HG03175 (cell line): ENCODE measurements at regions not wholly inside any gene's neighbourhood (a gene's known extent, or its start where the extent isn't known, plus 50 kb on each side); places are given as distances from the start of the nearest gene placed in this dataset.
"Not testable (repeated sequence)": the region's sequence is repeated elsewhere in the genome, so short reads cannot be mapped to it uniquely, and the experiment has no call there.

Experiments used
- ATAC-seq: cut with Tn5 transposase; IDR thresholded peaks from one replicate; pipeline ENCODE4 v1.9.1; 2021; ENCODE audit warnings: mild to moderate bottlenecking, moderate library complexity; ENCODE audit not compliant: unreplicated experiment

- ATAC-seq: no peak
These were observed 109.4 kb upstream of the KCNG1 start for GRCh38 chr20:51132279-51132678.

GRCh38 chr20:51131811-51132210 lies 108.9 kb upstream of the KCNG1 start:
- ATAC-seq: no peak

GRCh38 chr20:51129147-51129776 lies 106.4 kb upstream of the KCNG1 start:
- ATAC-seq: no peak

DNA sequence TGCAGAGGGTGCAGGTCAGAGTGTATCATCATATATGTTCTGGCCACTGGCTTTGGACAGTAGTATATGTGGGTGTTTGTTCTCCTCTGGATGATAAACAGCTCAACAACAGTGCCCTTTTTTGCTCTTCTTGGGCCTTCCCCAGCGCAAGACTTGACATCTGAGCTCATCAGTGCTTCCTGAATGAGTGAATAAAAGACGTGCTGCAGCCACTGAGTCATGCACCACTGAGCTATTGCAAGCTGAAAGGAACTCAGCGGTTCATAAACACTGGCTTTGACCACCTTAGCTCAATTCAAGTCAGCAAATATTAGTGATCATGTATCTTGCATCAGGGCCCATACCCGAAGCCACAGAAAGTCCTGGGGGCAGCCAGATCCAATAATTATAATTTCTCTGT lies 105.3 kb upstream of the KCNG1 start:
- ATAC-seq: no peak

DNA sequence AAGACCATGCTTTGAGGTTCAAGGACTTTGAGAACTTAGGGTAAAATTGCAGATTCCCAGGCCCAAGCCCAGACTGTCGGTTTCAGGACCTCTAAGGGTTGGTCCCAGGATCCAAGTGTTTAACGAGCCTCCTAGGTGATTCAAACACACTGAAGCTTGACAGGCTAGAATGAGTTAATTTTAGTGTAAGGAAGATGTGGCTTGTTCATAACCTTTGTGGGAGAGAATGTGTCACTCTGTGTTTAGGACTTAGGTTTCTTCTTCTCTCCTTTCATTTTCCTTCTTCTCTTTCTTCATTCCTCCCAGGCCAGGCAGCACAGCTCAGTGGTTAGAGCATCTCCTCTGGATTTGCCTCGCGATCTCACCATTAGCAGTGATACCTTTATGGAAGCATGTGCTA lies 104.8 kb upstream of the KCNG1 start:
- no peak for ATAC-seq

DNA sequence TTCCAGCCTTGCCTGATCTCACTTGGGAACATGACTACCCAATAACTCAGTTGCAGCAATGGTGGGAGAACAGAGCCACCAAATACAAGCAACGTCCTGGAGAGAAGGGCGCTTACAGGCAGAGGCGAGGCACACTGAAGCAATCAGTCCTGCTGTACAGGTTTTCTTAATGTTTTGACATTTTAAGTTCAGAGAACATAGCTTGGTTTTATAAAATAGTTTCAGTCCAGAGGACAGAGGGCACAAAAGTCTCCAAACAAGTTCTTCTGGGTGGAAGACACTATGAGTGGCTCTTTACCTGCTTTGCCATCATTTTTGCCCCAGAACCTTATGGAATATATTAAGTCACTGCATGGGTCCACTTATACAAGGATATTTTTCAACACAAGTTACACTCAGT lies 103.4 kb upstream of the KCNG1 start:
- ATAC-seq: no peak

DNA sequence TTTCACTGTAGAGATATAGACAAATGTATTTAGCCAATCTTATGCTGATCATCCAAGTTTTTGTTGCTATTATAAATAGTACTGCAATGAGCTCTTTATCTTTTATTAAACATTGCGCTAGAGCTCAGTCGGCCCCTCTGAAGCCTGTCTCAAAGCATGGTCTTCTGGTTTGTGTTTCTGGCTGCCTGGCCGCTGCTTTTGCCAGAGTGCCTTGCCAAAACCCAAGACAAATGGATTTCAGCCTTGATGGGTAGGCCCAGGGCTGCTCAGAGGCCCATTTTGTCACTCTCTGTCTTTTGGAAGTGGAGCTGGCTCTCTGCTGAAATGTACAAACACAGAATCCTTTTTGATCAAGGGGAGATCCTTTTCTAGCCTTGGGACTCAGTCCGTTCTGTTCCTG lies 102.9 kb upstream of the KCNG1 start:
- ATAC-seq: no peak

DNA sequence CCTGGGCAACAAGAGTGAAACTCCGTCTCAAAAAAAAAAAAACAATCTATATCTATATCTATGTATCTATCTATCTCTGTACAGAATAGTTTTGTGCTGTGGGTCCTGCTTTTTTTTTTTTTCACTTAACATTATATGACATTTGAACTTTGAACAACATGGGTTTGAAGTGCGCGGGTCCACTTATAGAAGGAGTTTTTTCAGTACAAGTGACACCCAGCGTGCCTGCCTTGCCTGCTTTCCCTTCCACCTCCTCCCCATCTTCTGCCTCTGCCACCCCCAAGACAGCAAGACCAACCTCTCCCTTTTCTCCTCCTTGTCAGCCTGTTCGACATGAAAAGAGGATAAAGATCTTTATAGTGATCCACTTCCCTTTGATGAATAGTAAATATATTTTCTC lies 102.2 kb upstream of the KCNG1 start:
- ATAC-seq: no peak

DNA sequence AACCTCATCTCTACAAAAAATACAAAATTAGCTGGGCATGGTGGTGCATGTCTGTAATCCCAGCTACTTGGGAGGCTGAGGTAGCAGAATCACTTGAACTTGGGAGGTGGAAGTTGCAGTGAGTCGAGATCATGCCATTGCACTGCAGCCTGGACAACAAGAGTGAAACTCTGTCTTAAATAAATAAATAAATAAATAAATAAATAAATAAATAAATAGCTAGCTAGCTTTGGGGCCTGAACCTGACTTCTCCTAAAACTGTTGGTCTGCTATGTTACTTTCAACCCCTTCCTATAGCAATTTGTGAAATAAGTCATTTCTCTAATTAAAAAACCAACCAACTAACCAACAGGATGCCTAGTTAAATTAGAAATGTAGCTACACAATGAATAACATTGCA lies 101.0 kb upstream of the KCNG1 start:
- ATAC-seq: not testable (repeated sequence)

GRCh38 chr20:51122931-51123658 lies 100.2 kb upstream of the KCNG1 start:
- no peak for ATAC-seq

- ATAC-seq: no peak
These were observed 99.0 kb upstream of the KCNG1 start for GRCh38 chr20:51121901-51122412.

DNA sequence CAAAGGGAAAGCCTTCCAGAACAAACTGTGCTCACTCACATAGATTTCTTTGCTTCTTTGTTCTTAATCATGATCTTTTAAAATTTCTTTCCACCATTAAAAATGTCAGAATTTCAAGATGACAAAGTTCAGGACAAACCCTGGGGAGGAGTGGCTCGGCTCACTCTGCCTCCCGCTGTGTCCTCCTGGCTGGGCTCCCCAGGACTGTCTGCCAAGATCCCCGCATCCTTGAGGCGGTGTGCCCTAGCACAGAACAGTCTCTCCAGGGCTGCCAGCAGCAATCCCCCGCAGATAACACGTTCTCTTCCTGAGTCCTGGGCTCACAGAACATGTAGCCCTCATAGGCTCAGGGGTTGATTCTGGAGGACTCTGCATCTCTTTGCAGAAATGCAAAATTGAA lies 98.4 kb upstream of the KCNG1 start:
- ATAC-seq: no peak

DNA sequence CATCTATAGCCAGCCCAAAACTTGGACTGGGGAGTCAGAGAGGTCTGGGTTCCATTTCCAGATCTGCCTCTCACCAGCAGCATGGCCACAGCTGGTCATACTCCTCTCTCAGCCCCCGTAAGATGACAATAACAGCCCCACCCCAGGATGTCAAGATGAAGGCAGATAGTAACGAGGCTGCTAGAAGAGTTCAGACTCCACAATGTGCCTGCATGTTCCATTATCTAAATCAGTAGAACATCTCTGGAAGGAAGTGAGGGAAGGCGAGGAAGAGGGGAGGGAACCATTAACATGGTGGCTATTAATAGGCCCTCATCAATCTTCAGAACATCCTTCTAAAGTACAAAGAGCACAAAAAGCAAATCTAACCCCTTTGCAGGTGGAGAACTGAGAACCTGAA lies 98.0 kb upstream of the KCNG1 start:
- no peak for ATAC-seq

DNA sequence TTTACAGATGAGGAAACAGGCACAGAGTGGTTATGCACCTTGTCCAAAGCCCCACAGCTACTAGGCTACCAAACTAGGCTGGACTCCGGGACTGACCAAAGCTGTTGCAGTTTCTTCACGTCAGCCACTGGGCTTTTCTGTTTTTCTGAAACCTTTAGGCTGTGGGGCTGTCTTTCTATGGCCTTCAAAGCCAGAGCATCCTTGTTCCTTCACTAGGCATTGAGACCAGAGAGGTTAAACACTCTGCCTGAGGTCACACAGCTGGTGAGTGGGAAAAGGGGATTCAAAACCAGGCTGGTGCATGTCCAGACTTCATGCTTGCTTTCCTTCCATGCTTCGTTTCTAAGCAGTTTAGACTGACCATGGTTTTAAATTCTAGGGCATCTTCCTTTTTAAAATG lies 97.5 kb upstream of the KCNG1 start:
- no peak for ATAC-seq

- ATAC-seq: no peak
These were observed 97.0 kb upstream of the KCNG1 start for GRCh38 chr20:51119914-51120313.

- no peak for ATAC-seq
These were observed 96.1 kb upstream of the KCNG1 start for GRCh38 chr20:51118985-51119527.

DNA sequence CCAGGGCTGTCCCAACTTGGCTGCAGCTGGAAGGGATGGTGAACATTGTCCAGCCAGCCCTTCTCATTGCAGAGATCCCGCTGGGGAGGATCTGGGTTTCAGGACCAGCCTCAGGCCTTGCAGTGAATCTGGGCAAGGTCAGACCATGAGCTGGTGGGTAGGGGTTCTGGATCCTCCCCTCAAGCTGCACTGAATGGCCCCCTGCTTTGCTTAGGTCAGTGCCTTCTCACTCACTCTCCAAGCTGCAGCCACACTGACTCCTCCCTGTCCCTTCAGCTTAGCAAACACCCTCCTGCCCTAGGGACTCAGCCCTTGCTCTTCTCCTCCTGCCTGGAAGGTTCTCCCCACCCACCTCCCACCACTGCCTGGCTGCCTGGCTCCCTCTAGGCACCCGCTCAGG lies 95.3 kb upstream of the KCNG1 start:
- no peak for ATAC-seq

DNA sequence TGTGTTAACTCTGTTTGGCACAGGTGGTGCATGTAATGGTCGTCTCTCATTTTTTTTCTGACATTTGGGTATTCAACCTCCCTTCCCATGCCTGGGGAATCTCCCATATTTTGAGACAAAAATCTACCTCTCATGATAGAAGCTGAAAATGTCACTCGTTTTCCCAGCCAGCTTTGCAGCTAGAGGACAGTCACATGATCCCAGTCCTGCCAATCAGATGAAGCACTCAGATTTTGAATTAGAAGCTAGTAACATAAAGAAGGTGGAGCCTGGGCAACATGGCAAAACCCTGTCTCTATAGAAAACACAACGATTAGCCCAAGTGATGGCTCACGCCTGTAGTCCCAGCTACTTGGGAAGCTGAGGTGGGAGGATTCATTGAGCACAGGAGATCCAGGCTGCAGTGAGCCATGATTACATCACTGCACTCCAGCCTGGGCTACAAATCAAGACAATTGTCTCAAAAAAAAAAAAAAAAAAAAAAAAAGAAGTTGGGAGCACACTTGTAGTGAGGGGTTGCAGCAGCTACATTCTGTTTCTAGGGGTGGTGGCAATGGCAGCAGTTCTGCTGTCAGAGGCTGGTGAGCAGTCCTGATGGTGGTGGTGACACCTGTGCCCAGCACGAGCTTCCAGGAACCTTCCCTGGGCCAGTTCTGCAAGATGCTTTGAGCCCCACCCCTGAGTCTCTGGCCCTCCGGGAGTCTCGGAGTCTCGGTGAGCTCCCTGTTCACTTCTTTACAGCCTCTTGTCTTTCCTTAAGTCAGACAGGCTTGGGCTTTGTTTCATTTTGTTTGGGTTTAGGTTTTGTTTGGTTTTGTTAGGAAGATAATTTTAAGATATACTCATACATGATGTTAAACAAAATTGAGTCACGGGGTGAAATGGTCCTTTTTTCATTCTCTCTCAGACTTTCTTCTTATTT lies 94.1 kb upstream of the KCNG1 start:
- no peak for ATAC-seq

DNA sequence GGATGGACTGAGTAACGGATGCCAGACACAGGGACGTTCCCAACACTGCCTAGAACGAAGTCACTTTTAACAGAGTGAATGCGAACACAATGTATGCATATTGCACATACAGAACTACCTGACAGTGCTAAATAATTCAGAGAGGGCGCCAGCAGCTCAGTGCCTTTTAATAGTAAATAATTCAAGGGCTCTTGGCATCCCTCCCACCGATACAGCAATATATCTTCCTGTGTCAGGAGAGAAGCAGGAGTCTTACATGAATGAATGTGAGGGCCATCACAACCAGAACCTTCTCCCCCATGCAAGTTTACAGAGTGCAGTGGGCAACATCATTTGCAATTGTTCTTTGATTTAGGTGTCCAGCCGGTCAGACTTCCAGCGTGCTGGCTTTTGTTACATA lies 88.4 kb upstream of the KCNG1 start:
- ATAC-seq: no peak

DNA sequence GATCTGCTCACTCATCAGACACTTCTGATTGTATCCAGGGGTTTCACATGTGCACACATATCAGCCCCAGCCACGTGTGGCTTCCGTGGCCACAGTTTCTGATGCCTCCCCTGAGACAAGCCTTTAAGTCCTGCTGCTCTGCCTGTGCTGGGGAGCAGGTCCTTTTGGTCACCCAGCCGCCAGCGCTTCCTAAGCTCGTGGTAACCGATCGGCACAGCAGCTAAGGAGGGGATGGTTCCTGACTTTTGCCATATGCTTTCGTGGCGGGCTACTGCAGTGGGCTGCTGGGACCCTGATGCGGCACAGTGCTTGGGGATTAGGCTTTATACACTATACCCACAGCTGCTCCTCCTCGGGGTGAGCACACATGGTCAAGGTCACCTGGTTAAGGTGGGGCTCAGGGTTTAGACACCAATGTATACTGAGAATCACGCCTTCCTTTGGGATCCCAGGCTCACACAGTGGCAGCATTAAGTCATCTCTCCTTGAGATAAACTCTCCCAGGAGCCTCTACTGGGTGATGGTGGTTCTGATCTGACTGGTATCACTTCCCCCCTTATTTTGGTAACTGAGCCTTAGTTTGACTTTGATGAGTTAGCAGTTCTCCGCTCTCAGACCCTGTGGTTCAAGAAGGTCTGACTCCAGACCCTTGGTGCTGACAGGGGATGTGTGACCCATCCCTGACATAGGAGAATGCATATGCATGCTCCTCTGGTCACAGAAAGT lies 85.9 kb upstream of the KCNG1 start:
- ATAC-seq: no peak

- no peak for ATAC-seq
These were observed 83.1 kb upstream of the KCNG1 start for GRCh38 chr20:51106011-51106410.
